CD14-positive monocyte (primary cell): ENCODE measurements at regions not wholly inside any gene's neighbourhood (a gene's known extent, or its start where the extent isn't known, plus 50 kb on each side); places are given as distances from the start of the nearest gene placed in this dataset.

Source experiments
- DNase-seq, 3 donors: peaks; one replicate each; pipeline ENCODE4 v3.0.0-alpha.2; 2011 to 2022
- H2AFZ ChIP-seq: 2 replicates; pipeline ENCODE4 v1.6.0; 2012; ENCODE audit warnings: mild to moderate bottlenecking, low read depth, low read length, inconsistent platforms; ENCODE audit not compliant: insufficient read depth, poor library complexity, severe bottlenecking
- H3K27ac ChIP-seq, 2 donors: 1 replicate in 1 of 2; 2 replicates in 1 of 2; pipeline ENCODE4 v1.5.1; 2012 to 2013; ENCODE audit warnings: low read length in 2 of 2, control low read depth in 1 of 2, inconsistent platforms in 1 of 2, low read depth in 1 of 2, mild to moderate bottlenecking in 1 of 2
- H3K27me3 ChIP-seq, 2 donors: one replicate each; pipeline versions ENCODE4 v1.6.0 to v1.6.1; 2011 to 2013; ENCODE audit warnings: low read length in 2 of 2; ENCODE audit not compliant: control insufficient read depth in 2 of 2, insufficient read depth in 2 of 2
- H3K36me3 ChIP-seq, 2 donors: replicated peaks in 1 of 2; 1 replicate in 1 of 2; 2 replicates in 1 of 2; pipeline versions ENCODE4 v1.5.1 to v1.6.1; 2012 to 2013; ENCODE audit warnings: low read length in 2 of 2, control low read depth in 1 of 2, inconsistent platforms in 1 of 2, mild to moderate bottlenecking in 1 of 2; ENCODE audit not compliant: insufficient read depth in 2 of 2, control insufficient read depth in 1 of 2
- H3K4me1 ChIP-seq, 2 donors: 1 replicate in 1 of 2; 2 replicates in 1 of 2; pipeline versions ENCODE4 v1.5.1 to v1.6.1; 2012 to 2013; ENCODE audit warnings: low read length in 2 of 2, control low read depth in 1 of 2, inconsistent platforms in 1 of 2, mild to moderate bottlenecking in 1 of 2, moderate library complexity in 1 of 2; ENCODE audit not compliant: insufficient read depth in 2 of 2, control insufficient read depth in 1 of 2
- H3K4me2 ChIP-seq: replicated peaks from 2 replicates; pipeline ENCODE3; 2012; ENCODE audit warnings: low read length, moderate library complexity, mild to moderate bottlenecking; ENCODE audit not compliant: poor library complexity, severe bottlenecking; ENCODE audit errors: extremely low read depth
- H3K4me3 ChIP-seq, 3 experiments: fragments of 200-600 bp in 1 of 3; sonication (generic) in 1 of 3; replicated peaks in 1 of 3; 1 replicate in 2 of 3; 2 replicates in 1 of 3; pipeline ENCODE4 v1.5.1; 2011 to 2013; ENCODE audit warnings: low read length in 3 of 3, mild to moderate bottlenecking in 3 of 3, control low read depth in 2 of 3, low read depth in 2 of 3, inconsistent platforms in 1 of 3, moderate library complexity in 1 of 3
- H3K79me2 ChIP-seq: 2 replicates; pipeline ENCODE4 v1.6.0; 2012; ENCODE audit warnings: mild to moderate bottlenecking, control low read depth, inconsistent platforms, low read length, moderate library complexity; ENCODE audit not compliant: insufficient read depth
- H3K9ac ChIP-seq: 2 replicates; pipeline ENCODE4 v1.6.0; 2017; ENCODE audit warnings: low read length, mild to moderate bottlenecking; ENCODE audit not compliant: insufficient read depth, poor library complexity, severe bottlenecking
- H3K9me3 ChIP-seq, 2 donors: replicated peaks in 1 of 2; 1 replicate in 1 of 2; 2 replicates in 1 of 2; pipeline versions ENCODE4 v1.5.1 to v1.6.1; 2012 to 2013; ENCODE audit warnings: low read length in 2 of 2, control low read depth in 1 of 2; ENCODE audit not compliant: control insufficient read depth in 1 of 2, insufficient read depth in 1 of 2
- H4K20me1 ChIP-seq: 2 replicates; pipeline ENCODE4 v1.6.0; 2012; ENCODE audit warnings: mild to moderate bottlenecking, low read length, control low read depth, moderate library complexity; ENCODE audit not compliant: insufficient read depth
- H3K27ac Mint-ChIP-seq, 7 donors: one replicate each; pipeline ENCODE4 v1.8.0; 2020; ENCODE audit warnings: mild to moderate bottlenecking in 7 of 7, mixed read lengths in 7 of 7, moderate library complexity in 6 of 7, inconsistent platforms in 2 of 7
- H3K27me3 Mint-ChIP-seq, 3 donors: one replicate each; pipeline ENCODE4 v1.8.0; 2021 to 2022; ENCODE audit warnings: low read depth in 3 of 3, mild to moderate bottlenecking in 3 of 3, mixed read lengths in 3 of 3, moderate library complexity in 3 of 3, inconsistent platforms in 1 of 3
- H3K36me3 Mint-ChIP-seq, 2 donors: one replicate each; pipeline ENCODE4 v1.8.0; 2020; ENCODE audit warnings: mixed read lengths in 2 of 2, inconsistent platforms in 1 of 2, mild to moderate bottlenecking in 1 of 2
- H3K4me1 Mint-ChIP-seq: one replicate; pipeline ENCODE4 v1.8.0; 2020; ENCODE audit warnings: mild to moderate bottlenecking, mixed read lengths
- H3K4me3 Mint-ChIP-seq, 2 donors: one replicate each; pipeline ENCODE4 v1.8.0; 2020; ENCODE audit warnings: mild to moderate bottlenecking in 2 of 2, mixed read lengths in 2 of 2, moderate library complexity in 1 of 2
- H3K9me3 Mint-ChIP-seq, 7 donors: one replicate each; pipeline ENCODE4 v1.8.0; 2020 to 2022; ENCODE audit warnings: mixed read lengths in 7 of 7, mild to moderate bottlenecking in 6 of 7, moderate library complexity in 6 of 7, inconsistent platforms in 2 of 7
- CTCF ChIP-seq: fragments of 200-600 bp; IDR thresholded peaks from one replicate; pipeline ENCODE4 v1.8.0; 2022; ENCODE audit warnings: antibody characterized with exemption, mild to moderate bottlenecking
- WGBS: methylation state at CpG from one replicate; pipeline ENCODE4 v1.1.5; 2013; ENCODE audit warnings: missing lambda C conversion rate; ENCODE audit not compliant: insufficient coverage; 5-methylcytosine and 5-hydroxymethylcytosine counted together
- intact Hi-C, 2 donors: fragments of 100-400 bp; cut with micrococcal nuclease; formaldehyde crosslinking; loops; one replicate each; pipeline versions ENCODE4 v1.15.0 to v1.15.1; 2023

- H4K20me1 ChIP-seq = no peaks in the 10 kb centered on the region
- no peak overlapping the region for H3K4me2 ChIP-seq
- H3K27me3 Mint-ChIP-seq = peaks cover 0 to 2% (median 0%) of the 10 kb centered on the region in 3 donors
- intact Hi-C loops = no loop called here
- no peaks in the 10 kb centered on the region for H3K36me3 ChIP-seq
- no peak overlapping the region for H3K4me3 Mint-ChIP-seq
- no peak overlapping the region for H3K4me3 ChIP-seq
- H3K27ac ChIP-seq = no peak overlapping the region
- peaks cover 0 to 2% (median 0%) of the 10 kb centered on the region in 7 donors for H3K9me3 Mint-ChIP-seq
- 100% methylated on average over 1 of the region's 2 CpGs for WGBS
- no peaks in the 10 kb centered on the region for H3K4me1 ChIP-seq
- H3K9me3 ChIP-seq = no peaks in the 10 kb centered on the region
- DNase-seq = no peak
- H3K27ac Mint-ChIP-seq = no peak overlapping the region
- H2AFZ ChIP-seq = no peak overlapping the region
- H3K79me2 ChIP-seq = no peaks in the 10 kb centered on the region
- no peaks in the 10 kb centered on the region for H3K36me3 Mint-ChIP-seq
- no peak for TF ChIP-seq CTCF
- no peaks in the 10 kb centered on the region for H3K4me1 Mint-ChIP-seq
- no peak overlapping the region for H3K9ac ChIP-seq
- no peaks in the 10 kb centered on the region for H3K27me3 ChIP-seq
Measured at GRCh38 chr14:28701733-28702132, 64.9 kb upstream of the FOXG1 start.

- H3K4me1 Mint-ChIP-seq = no peaks in the 10 kb centered on the region
- no peaks in the 10 kb centered on the region for H3K36me3 ChIP-seq
- WGBS = no CpG with 5 or more reads among the region's 4 CpGs
- H3K27ac Mint-ChIP-seq = no peak overlapping the region
- no peak overlapping the region for H3K4me3 ChIP-seq
- H3K9me3 Mint-ChIP-seq = peaks cover 0 to 2% (median 0%) of the 10 kb centered on the region in 7 donors
- H3K27me3 ChIP-seq = no peaks in the 10 kb centered on the region
- DNase-seq = no peak
- H3K9me3 ChIP-seq = no peaks in the 10 kb centered on the region
- no peak overlapping the region for H2AFZ ChIP-seq
- no peak overlapping the region for H3K4me2 ChIP-seq
- no peak overlapping the region for H3K27ac ChIP-seq
- TF ChIP-seq CTCF = no peak
- H3K36me3 Mint-ChIP-seq = no peaks in the 10 kb centered on the region
- intact Hi-C loops = no loop called here
- H3K27me3 Mint-ChIP-seq = peaks cover 0 to 2% (median 1%) of the 10 kb centered on the region in 3 donors
- no peaks in the 10 kb centered on the region for H3K4me1 ChIP-seq
- H3K79me2 ChIP-seq = no peaks in the 10 kb centered on the region
- H4K20me1 ChIP-seq = no peaks in the 10 kb centered on the region
- no peak overlapping the region for H3K4me3 Mint-ChIP-seq
- no peak overlapping the region for H3K9ac ChIP-seq
Measured at GRCh38 chr14:28703482-28703881, 63.1 kb upstream of the FOXG1 start.
